C4-2B (cell line): ENCODE measurements at regions not wholly inside any gene's neighbourhood (a gene's known extent, or its start where the extent isn't known, plus 50 kb on each side); places are given as distances from the start of the nearest gene placed in this dataset.

Experiments
- H3K27ac ChIP-seq: fragments of 450-650 bp; 2 replicates; pipeline ENCODE4 v1.5.1; 2017
- CTCF ChIP-seq: fragments of 450-650 bp; conservative IDR thresholded peaks from 2 replicates; pipeline ENCODE4 v1.5.1; 2017; ENCODE audit warnings: mild to moderate bottlenecking
- ZFX ChIP-seq: fragments of 450-650 bp; IDR thresholded peaks from 2 replicates; pipeline ENCODE4 v1.6.1; 2017

- no peak overlapping the region for H3K27ac ChIP-seq
- no peak for TF ChIP-seq CTCF
- no peak for TF ChIP-seq ZFX
Measured at GRCh38 chr9:99361817-99362216, 139.7 kb downstream of the SEC61B start.

- TF ChIP-seq ZFX: no peak
- TF ChIP-seq CTCF: no peak
- H3K27ac ChIP-seq: no peak overlapping the region
Measured at GRCh38 chr9:99362321-99362720, 140.2 kb downstream of the SEC61B start.

- no peak overlapping the region for H3K27ac ChIP-seq
- TF ChIP-seq ZFX (no peak), CTCF (no peak)
Measured at GRCh38 chr9:99363509-99363908, 141.4 kb downstream of the SEC61B start.

- no peak overlapping the region for H3K27ac ChIP-seq
- TF ChIP-seq ZFX: no peak
- TF ChIP-seq CTCF: no peak
Measured at GRCh38 chr9:99365233-99365980, 143.3 kb downstream of the SEC61B start.

- no peak overlapping the region for H3K27ac ChIP-seq
- TF ChIP-seq ZFX: no peak
- TF ChIP-seq CTCF: no peak
Measured at GRCh38 chr9:99366183-99366582, 144.1 kb downstream of the SEC61B start.

- no peak overlapping the region for H3K27ac ChIP-seq
- no peak for TF ChIP-seq CTCF
- no peak for TF ChIP-seq ZFX
Measured at GRCh38 chr9:99366621-99367020, 144.5 kb downstream of the SEC61B start.

GRCh38 chr9:99368341-99369326, 146.6 kb downstream of the SEC61B start:
- no peak overlapping the region for H3K27ac ChIP-seq
- TF ChIP-seq ZFX: no peak
- TF ChIP-seq CTCF: no peak
